HUDEP-2 (cell line): ENCODE measurements at regions not wholly inside any gene's neighbourhood (a gene's known extent, or its start where the extent isn't known, plus 50 kb on each side); places are given as distances from the start of the nearest gene placed in this dataset.
A peak's percentile ranks its signal among the peaks of the same experiment; 100 is the strongest.
"Not testable (repeated sequence)": the region's sequence is repeated elsewhere in the genome, so short reads cannot be mapped to it uniquely, and the experiment has no call there.

Source experiments
- DNase-seq, 76 experiments: peaks; one replicate each; lab custom pipeline; 2025; ENCODE audit not compliant: unreplicated experiment in 76 of 76; lab: John Stamatoyannopoulos, UW

DNA sequence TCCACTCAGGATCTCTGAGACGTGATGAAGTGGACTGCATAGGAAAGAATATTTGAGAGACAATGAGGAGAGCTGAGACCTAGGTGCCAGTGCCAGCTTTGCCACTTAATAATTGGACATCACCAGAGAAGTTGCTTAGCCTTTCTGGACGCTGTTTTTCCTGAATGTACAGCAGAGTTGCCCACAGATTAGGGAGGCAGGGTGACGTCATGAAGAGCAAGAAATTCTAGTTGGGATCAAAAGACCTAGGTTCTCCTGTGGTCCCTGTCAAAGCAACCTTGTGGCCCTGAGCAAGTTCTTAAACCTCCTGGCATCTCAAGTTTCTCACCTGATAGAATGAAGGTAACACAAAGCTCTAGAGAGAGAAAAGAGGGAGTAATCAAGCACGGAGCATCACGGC lies 174.6 kb upstream of the TENM4 start:
- no peak for DNase-seq

- DNase-seq: no peak
Measured at GRCh38 chr11:79610678-79611077, 169.8 kb upstream of the TENM4 start.

GRCh38 chr11:79610139-79610538 lies 169.3 kb upstream of the TENM4 start:
- DNase-seq: no peak

DNA sequence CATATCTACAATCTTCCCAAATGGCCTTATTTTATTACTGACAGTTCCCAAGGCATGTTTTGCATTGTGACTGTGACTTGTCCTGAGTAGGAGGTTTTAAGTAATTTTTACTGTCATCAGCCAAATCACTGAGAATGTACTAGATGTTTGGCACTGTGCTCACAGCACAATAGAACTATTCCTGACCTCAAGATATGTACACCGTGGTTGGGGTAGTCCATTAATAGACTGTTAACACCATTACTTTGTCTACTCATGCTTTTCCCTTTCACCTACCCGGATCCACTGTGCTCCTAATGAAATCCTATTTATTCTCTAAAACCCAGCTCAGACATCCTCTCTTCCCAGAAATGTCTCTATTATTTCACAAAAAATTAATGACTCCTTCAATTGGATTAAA lies 168.7 kb upstream of the TENM4 start:
- DNase-seq: no peak

- not testable (repeated sequence) for DNase-seq
Measured at GRCh38 chr11:79606461-79606860, 165.6 kb upstream of the TENM4 start.

DNA sequence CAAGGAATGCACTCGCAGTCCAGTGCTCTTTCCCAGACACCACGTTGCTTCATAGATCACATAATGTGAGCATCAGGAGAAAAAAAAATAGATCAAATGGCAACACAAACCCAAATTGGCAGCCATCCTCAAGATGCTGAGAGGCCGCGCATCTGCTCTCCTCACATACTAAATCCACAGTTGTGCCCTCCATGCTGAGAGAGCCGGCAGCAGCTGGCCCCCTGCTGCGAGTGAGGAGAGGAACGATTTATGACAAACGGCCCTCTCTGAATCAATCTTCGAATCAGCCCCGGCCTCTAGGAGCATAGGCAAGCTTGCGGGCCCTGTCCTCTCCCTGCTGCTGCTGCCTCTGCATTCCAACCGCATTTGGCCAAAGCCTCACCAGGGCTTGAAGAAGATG lies 159.9 kb upstream of the TENM4 start:
- DNase-seq: no peak

DNA sequence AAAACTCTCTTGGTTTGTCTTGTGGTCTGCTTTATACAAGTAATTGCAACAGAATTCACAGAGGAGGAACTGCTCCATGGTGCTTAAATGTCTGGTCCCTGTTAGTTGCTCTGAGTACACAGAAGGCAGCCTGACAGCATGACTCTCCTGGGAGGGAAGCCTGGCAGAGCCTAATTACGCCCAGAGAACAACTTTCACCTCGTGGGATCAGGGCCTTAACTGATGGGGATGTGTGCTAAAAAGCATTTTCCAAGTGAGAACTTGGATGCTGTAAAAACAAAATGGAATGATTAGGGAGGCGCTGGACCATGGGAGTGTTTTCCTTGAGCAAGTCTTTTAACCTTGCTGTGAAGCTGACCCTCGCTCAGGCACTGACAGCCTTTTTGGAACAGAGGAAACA lies 154.0 kb upstream of the TENM4 start:
- DNase-seq: no peak

- no peak for DNase-seq
Measured at GRCh38 chr11:79592824-79593223, 152.0 kb upstream of the TENM4 start.

DNA sequence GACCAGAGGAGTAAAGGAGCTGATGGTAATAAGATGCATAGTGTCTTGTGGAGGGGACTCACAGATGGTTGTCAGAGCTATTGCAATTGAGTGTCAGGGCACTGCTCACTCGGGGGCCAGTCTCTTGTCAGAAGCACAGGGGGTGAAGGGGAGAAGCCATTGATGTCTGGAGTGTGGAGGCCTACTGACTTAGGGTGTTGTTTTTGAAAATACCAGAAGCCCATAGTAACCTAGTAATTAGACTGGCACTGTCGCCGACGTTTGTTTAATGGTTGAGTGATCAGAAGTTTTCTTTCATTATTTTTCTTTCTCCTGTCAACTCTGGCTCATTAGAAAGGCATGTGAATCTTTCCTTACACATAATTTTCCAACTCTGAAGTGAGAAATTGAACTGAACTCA lies 151.6 kb upstream of the TENM4 start:
- no peak for DNase-seq

DNA sequence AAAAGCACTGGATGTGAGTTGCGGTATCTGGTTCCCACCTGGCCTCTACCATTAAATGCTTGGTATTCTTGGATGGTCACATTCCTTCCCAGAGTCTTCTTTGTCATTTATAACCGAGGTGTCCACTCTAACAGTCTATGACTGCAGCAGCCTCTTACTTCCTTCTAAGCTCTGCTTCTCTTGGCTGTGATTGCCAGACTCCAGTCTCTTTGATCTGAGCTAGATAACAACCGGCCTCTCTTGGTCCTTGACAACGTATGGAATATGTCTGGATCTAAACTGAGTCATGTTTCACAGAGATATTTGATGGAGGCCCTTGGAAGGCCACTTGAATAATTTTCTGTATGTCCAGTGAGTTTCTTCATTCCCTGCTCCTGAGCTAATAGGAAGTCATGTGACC lies 141.6 kb upstream of the TENM4 start:
- no peak for DNase-seq

DNA sequence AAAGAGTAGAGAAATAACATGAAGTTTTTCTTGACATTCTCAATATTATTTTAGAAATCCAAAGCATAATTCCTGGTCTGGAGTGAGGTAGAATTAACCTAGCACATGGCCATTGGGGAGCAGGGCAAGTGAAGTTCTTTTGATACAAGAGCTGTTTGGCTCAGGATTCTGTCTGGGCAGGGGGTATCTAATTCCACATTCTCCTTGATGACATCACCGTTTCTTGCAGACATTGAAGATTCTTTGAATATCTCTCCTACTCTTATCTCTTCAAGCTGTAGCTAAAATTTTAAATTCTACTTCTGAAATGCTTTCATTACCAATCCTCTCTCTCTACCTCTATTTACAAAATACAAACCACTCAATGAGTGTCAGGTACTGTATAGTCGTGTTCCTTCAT lies 138.2 kb upstream of the TENM4 start:
- DNase-seq: no peak

DNA sequence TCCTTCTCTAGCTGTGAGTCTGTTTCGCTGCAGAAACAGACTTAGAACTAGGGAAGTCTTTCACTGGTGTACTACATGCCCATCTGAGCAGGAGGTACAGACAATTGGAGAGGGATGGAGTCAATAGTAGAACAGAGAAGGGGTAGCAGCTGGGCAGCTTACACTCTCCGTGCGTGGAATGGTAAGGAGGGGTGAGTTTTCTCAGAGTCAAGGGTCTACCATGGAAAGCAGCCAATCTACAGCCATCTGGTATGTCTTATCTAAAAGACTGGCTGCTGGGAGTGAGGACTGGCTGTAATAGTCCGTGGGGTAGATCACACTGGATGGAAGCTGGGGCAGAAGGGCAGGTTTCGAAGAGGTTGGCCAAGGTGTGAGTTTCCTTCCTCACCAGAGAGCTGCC lies 137.3 kb upstream of the TENM4 start:
- no peak for DNase-seq

- no peak for DNase-seq
Measured at GRCh38 chr11:79575701-79576100, 134.9 kb upstream of the TENM4 start.

GRCh38 chr11:79570104-79570503 lies 129.3 kb upstream of the TENM4 start:
- DNase-seq: no peak

DNA sequence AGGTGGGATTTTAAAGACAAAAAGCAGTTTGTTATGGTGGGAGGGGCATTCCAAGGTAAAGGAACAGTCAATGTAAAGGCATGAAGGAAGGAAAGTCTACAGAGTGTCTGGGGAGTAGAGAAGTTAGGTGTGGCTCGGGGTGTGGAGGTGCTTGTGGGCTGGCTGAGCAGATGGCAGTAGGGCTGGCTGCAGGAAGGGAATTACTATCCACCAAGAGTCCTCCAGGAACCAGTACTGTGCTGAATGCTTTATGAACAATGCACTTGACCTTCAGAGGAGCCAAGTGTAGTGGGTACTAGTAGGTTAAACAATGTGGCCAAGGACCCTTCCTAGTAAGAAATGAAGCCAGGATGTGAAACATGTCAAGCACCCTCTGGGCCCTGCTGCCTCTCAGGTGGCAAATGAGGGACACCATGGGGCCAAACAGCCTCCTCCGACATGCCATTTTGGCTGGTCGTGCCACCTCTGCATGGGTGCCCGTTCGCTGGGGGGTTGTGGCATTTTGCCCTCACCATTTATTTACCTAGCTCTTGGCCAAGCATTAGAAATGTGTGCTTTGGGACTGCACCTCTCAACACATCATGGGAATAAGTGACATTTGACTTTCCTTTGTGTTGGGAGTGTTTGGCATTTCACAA lies 123.6 kb upstream of the TENM4 start:
- no peak for DNase-seq

GRCh38 chr11:79561496-79561895 lies 120.7 kb upstream of the TENM4 start:
- no peak for DNase-seq

DNA sequence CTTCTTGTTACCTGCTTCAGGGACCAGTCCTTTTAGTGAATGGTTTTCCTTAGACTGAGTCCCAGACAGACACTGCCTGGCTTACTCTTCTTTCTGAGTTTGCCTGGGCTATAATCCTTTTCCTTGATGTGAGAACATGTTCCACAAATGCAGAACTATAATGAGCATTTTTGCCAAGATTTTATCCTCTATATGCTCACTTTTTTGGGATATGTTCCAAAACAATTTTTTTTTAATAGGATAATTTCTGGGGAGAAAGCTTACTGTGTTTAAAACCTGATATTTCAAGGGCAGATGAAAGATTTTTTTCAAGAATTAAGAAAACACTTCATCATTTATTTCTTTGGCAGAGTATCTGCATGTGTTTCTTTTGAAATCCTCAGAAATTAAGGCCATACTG lies 110.0 kb upstream of the TENM4 start:
- DNase-seq: no peak

DNA sequence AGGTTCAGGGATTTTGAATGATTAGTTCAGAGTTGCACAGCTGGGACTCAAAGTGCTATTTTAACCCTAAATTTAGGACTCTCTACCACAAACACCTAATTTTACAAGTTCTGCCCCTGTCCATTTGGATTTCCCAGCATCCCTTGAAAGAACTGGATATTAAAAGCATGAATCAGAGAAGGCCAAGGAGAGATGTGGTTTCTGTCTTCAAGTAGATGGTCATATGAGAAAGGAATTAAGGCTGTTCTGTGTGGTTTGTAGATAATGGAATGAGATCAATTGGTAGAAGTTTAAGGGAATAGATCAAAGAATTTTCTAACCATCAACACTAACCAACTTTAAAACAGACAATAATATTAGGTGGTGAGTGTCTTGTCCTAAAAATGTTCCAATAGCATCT lies 106.4 kb upstream of the TENM4 start:
- no peak for DNase-seq

DNA sequence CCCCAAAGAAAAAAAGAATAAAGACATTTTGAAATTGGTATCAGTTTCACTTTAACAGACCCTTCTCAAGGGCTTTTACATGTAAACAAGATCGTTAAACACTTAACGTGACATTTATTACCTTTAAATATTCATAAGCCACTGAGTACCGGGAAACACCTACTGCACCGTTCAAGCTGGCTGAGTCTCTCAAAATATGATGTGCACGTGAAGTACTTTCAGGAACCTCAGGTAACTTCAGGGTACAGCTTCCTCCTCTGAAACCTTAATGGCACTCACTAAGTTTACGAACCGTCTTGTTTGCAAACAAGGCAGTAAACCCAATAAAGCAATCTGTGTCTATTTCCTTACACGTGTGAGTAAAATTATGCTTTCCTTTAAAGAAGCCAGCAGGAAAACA lies 105.5 kb upstream of the TENM4 start:
- no peak for DNase-seq

DNA sequence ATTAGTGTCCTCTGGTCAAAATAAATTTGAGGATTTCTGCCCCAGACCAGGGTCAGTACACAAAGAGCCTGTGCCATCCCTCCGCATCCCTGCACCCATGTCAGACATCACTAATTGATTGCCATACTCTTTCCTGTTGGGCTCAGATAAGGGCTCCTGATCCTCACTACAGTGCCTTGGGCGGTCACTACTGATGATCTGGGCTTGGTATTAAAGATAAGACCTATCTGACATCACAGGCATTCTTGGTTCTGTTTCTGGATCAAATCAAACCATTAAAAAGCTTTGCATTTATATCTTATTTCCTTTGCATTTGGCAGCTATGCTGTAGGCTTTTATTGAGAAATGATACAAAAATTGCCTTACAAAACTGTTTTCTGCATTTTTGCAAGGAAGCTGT lies 103.5 kb upstream of the TENM4 start:
- peak in 4 of 76 experiments; percentile 3 to 23 (median 16) for DNase-seq

DNA sequence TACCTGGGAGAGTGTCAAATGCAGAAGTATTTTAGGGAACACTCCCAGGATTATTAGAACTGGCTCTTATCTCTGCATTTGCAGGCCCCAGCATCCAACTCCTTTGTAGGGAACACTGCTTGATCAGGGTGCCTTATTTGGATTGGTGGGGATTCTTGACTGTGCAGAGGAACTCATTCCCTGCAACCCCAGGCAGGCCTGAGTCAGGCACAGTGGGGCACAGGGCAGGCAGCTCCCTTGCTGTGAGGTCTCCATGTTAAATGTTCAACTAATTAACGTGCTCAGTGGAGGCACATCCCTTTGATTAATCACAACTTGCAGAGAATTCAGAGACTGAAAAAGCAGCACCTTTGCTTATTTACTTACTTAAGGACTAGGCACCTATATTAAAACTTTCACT lies 102.3 kb upstream of the TENM4 start:
- DNase-seq: no peak

DNA sequence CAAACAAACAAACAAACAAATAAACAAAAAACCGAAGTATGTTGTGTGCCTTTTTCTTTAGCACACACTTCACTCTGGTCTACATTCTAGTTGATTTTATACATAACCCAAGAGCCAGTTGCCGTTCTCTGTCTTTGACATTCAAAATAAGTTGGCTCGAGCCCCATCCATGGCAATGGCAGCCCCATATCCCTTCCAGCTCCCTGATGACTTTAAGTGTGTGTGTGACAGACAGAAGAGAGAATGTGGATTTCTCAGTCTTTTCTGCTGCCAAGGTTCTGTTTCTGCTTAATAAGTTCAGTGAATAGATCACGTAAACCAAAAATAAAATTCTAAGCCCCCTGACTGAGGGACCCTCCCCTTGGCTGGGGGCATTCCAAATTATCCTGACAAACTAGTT lies 100.6 kb upstream of the TENM4 start:
- DNase-seq: no peak

DNA sequence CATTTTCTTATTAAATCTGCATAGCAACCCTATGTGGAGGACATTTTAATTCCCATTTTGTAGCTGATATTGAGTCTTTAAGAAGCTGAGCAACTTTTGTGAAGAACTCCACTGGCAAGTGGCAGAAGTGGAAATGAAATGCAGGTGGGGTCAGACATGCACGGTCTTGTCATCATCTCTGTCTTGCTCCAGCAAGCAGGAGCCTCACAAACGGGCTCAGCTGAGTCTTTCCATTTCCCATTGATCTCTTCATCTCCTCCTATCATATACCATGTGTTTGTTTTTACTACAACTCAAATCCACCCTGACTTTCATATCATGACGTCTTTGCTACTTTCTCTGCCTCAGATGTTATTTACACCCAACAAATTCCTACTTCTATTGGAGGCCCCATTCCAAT lies 97.9 kb upstream of the TENM4 start:
- no peak for DNase-seq
